HG03565 (cell line): ENCODE measurements at regions not wholly inside any gene's neighbourhood (a gene's known extent, or its start where the extent isn't known, plus 50 kb on each side); places are given as distances from the start of the nearest gene placed in this dataset.
"Not testable (repeated sequence)": the region's sequence is repeated elsewhere in the genome, so short reads cannot be mapped to it uniquely, and the experiment has no call there.

Experiments used
- ATAC-seq: cut with Tn5 transposase; IDR thresholded peaks from one replicate; pipeline ENCODE4 v1.9.1; 2021; ENCODE audit warnings: mild to moderate bottlenecking, moderate library complexity; ENCODE audit not compliant: unreplicated experiment

- ATAC-seq, result peak; percentile 94
Measured at GRCh38 chr1:229856009-229856650, 210.9 kb upstream of the GALNT2 start.

- no peak for ATAC-seq
Measured at GRCh38 chr1:229857585-229857984, 209.5 kb upstream of the GALNT2 start.

GRCh38 chr1:229859026-229859425 lies 208.0 kb upstream of the GALNT2 start:
- ATAC-seq, result no peak

GRCh38 chr1:229860926-229861325 lies 206.1 kb upstream of the GALNT2 start:
- ATAC-seq, result no peak

GRCh38 chr1:229862017-229862774 lies 204.8 kb upstream of the GALNT2 start:
- no peak for ATAC-seq

- no peak for ATAC-seq
Measured at GRCh38 chr1:229863651-229864545, 203.1 kb upstream of the GALNT2 start.

- no peak for ATAC-seq
Measured at GRCh38 chr1:229864686-229865230, 202.3 kb upstream of the GALNT2 start.

GRCh38 chr1:229865321-229865720 lies 201.7 kb upstream of the GALNT2 start:
- ATAC-seq, result not testable (repeated sequence)

GRCh38 chr1:229867726-229868125 lies 199.3 kb upstream of the GALNT2 start:
- no peak for ATAC-seq

GRCh38 chr1:229869240-229869639 lies 197.8 kb upstream of the GALNT2 start:
- no peak for ATAC-seq

GRCh38 chr1:229869687-229870086 lies 197.4 kb upstream of the GALNT2 start:
- ATAC-seq, result no peak

- no peak for ATAC-seq
Measured at GRCh38 chr1:229870381-229870780, 196.7 kb upstream of the GALNT2 start.

- no peak for ATAC-seq
Measured at GRCh38 chr1:229871078-229871676, 195.9 kb upstream of the GALNT2 start.

GRCh38 chr1:229874136-229874535 lies 192.9 kb upstream of the GALNT2 start:
- ATAC-seq, result no peak

GRCh38 chr1:229874609-229875008 lies 192.4 kb upstream of the GALNT2 start:
- no peak for ATAC-seq

GRCh38 chr1:229875086-229875485 lies 192.0 kb upstream of the GALNT2 start:
- no peak for ATAC-seq

- ATAC-seq, result no peak
Measured at GRCh38 chr1:229879746-229880145, 187.3 kb upstream of the GALNT2 start.

GRCh38 chr1:229880271-229881170 lies 186.5 kb upstream of the GALNT2 start:
- no peak for ATAC-seq

GRCh38 chr1:229882621-229883020 lies 184.4 kb upstream of the GALNT2 start:
- no peak for ATAC-seq
